GM19035 (cell line): ENCODE measurements at regions not wholly inside any gene's neighbourhood (a gene's known extent, or its start where the extent isn't known, plus 50 kb on each side); places are given as distances from the start of the nearest gene placed in this dataset.

Experiments
- ATAC-seq: cut with Tn5 transposase; IDR thresholded peaks from one replicate; pipeline ENCODE4 v1.9.1; 2021; ENCODE audit not compliant: unreplicated experiment

GRCh38 chr18:78021196-78021595 is 771.5 kb downstream of the GALR1 start:
- ATAC-seq: no peak

DNA sequence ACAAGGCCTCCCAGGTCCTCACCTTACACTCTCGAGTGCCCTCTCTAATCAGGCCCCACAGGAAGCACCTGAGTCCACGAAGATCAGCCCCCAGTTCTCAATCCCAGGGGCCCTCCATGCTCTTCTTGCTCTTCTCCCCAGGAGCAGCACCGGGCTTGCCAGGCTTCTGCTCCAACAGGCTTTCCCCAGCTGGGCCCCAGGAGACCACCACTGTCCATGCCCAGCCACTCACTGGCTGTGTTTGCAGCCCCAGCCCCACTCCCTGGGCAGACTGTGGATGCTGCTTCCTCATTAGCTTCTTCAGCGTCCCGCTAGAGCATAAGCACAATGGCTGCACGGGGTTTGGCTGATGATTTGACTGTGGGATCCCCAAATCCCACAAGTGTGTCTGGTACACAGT is 781.9 kb downstream of the GALR1 start:
- no peak for ATAC-seq

- no peak for ATAC-seq
These were observed 782.3 kb downstream of the GALR1 start for GRCh38 chr18:78031991-78032390.

DNA sequence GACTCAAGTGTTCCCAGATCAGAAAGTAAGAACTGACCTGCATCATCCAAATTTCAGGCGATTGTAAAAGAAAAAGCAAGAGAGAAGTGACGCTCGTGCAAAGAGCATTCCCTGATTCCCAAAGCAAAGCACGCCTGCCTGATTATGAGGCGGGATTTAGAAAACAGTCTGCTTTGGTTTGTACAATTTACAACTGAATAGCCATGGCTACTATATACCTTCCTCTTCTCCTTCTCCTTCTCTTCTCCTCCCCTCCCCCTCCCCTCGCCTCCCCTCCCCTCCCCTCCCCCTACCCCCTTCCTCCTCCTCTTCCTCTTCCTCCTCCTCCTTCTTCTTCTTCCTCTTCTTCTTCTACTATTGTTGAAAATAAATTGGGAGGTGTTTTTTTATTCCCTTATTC is 782.9 kb downstream of the GALR1 start:
- no peak for ATAC-seq

DNA sequence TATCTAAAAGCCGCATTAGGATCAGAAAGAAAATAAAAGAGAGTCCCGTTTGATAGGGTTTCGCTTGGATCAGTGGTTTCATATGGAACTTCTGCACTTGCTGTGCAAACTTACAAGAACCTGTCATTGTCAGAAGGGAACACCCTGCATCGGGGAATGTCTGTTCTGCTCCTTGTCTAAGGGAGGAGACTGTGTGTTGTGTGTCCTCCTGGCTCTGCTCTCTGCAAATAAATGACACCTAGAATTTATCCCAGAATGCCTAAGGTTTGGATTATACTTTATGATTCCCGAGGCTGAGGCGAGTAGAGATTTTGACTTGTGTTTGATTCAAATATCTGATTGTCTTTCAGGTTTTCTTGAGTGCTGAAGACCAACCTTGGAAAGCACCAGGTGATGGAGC is 785.1 kb downstream of the GALR1 start:
- ATAC-seq: no peak

GRCh38 chr18:78041218-78041617 is 791.6 kb downstream of the GALR1 start:
- no peak for ATAC-seq

GRCh38 chr18:78046631-78047030 is 797.0 kb downstream of the GALR1 start:
- no peak for ATAC-seq

GRCh38 chr18:78049281-78049680 is 799.6 kb downstream of the GALR1 start:
- ATAC-seq: no peak

DNA sequence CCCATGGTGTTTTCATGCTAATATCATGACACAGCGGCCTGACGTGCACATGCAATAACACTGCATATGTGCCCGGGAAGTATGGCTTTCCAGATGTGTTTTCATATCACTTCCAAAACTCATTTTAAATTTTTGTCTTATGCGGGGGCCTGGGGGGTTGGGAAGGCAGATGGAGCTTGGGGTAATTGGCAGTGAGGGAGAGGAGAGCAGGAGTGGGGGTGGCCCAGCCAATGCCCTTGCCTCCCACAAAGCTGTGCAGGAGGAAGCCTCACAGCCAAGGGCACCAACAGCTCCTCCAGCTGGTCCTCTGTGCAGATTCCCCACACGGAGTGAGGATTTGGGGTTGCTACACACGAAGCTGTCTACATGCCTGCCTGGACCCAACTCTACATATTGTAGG is 805.2 kb downstream of the GALR1 start:
- ATAC-seq: no peak

DNA sequence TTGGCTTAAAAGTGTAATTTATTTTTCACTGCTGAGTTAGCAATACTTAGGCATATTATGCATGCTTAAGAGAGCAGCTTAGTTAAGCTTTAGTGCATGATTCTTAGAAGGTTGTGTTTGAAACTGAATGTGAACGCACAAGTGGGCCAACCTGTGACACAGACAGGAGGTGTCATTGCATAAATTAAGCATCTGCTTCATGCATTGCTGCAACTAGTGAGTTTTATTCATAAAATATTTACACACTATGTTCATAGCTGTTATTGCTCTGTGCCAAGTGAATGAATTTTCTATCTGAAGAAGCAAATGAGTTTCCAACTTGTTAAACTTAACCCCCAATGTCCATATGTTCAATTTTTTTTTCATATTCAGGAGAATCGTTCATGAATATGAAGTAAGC is 806.4 kb downstream of the GALR1 start:
- no peak for ATAC-seq

GRCh38 chr18:78069784-78070664 is 820.4 kb downstream of the GALR1 start:
- ATAC-seq: no peak

GRCh38 chr18:78071166-78071710 is 821.6 kb downstream of the GALR1 start:
- no peak for ATAC-seq

DNA sequence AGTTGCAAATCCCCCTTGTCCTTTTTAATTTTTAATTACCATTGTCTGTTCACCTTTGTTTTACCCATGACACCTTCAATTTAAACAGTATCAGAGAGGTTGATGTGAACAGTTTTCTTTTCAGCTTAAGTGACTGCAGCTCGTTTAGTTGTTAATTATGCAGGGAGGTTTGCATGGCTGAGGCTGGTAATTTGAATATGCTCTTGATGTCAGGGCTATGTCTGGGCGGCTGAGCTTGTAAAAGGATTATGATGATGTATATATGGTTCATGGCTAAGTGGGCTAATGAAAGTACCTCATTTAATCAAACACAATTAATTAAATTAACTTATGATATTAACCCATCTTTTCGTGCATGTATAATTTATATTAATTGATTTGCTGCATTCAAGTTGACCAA is 822.1 kb downstream of the GALR1 start:
- no peak for ATAC-seq

- ATAC-seq: no peak
These were observed 822.7 kb downstream of the GALR1 start for GRCh38 chr18:78072375-78072774.

GRCh38 chr18:78073275-78073674 is 823.6 kb downstream of the GALR1 start:
- no peak for ATAC-seq

DNA sequence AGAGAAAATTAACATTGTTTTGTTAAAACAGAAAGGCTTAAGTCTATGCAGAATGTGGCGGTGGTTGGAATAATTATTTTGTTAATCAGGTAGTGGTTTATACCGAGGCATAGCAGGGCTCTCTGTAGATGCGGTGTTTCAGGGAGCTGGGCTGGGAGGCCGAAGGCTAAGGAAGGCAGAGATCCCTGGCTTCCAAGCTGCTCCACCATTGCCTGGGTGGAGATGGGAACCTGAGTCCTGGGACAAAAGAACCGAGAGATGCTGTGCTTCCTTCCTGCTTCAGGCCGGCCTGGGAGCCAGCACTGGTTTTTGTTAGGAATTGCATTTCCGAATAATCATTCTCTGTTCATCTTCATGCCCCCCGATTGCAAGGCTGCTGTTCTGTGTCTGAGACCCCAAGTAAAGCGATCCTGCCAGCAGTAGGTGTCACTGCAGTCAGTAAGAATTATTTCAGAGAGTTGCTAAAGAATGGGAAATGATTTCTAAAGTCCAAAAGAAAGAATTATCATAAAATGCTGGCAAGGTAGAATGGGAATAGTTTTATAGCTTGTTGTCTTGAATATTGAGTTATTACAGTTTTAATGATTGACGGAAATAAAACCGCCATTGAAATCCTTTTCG is 824.9 kb downstream of the GALR1 start:
- no peak for ATAC-seq

DNA sequence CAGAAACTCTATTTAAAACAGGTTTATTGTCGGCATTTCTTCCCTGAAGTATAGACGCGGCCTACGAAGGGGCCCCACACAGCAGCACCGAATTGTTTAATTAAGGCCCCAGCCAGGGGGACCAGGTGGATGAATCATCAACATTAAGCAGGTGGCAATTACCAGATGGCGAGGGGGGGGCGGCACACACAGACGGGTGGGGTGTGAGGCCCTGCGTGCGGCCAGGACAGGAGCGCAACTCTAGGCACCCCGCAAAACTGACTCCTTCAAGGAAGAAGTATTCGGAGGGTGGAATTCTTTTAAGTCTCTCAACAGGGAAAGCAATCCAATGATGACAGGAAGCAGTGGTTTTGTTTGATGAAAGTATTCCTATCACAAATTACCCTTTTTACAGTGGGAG is 830.4 kb downstream of the GALR1 start:
- ATAC-seq: no peak

DNA sequence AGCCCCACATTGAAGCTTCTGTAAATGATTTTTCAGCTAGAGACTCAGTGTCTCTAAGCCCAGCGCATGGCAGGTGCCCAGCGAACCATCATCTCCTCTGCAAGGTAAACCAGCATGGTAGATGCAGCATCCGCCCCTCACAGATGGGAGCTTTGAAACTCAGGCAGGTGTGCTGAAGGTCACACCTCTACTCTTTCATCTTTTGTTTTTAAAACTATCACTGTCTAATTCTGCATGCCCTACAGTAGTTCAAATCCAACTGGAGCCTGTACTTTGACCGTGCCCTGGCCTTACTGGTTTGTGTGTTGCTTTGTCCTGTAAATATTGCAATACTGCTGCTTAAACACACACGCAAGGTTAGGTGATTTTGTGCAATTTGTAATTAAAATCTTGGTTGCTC is 831.1 kb downstream of the GALR1 start:
- ATAC-seq: no peak

GRCh38 chr18:78082816-78083215 is 833.2 kb downstream of the GALR1 start:
- ATAC-seq: no peak

DNA sequence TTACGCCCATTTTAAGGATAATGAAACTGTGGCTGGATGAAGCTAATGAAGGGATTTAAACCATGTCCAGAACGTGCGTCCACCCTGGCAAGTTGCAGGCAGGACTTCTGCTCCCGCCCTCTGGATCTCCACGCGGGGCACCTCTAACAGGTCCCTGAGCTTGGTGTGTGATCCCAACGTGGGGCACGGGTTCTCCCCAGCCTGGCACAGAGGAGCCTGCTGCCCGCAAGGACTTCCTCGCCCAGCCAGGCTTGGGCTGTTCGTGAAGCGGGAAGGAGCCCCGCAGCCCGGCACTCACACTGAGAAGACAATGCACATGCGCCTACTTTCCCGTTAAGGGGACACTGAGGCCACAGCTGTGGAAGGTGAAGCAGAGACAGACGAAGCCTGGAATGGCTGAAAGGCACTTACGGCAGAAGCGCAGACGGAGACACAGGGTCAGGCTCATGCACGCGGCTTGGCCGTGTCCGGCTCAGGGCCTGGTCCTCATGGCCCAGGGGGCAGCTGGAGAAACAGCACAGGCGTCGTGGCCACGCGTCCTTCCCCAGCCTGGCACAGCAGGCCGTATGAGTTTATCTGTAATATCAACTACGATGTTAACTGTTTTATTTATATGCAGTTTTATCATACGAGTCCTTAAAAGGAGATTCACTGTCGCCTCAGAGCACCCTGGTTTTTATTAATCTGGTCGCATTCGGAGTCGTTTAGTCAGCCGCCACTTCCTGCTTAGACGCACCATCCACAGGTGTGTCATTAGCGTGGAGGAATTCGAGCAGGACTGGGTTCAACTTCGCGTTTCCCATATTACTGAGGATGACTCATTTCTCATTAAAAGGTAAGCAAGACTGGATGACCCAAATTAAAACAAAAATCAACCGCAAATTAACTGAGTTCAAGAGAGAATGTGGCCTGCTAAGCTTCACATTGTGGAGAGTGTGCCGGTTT is 835.9 kb downstream of the GALR1 start:
- no peak for ATAC-seq

DNA sequence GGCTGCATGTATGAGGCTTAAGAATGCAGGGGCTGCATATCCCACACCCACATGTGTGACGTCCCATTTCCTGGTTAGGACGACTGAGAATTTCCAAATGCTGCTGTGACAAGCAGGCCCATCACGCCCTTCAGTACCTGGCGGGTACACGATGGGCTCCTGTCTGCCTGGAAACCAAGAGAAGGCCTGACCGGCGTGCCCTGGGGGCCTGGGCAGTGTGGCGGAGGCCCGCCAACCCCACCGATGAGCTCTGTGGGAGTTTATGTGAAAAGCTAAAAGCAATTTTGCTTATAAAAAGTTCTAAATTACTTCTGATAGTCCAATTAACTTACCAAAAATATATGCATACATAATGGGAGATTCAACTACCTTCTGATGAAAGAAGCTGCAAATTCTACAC is 837.3 kb downstream of the GALR1 start:
- no peak for ATAC-seq
